HG02798 (cell line): ENCODE measurements at regions not wholly inside any gene's neighbourhood (a gene's known extent, or its start where the extent isn't known, plus 50 kb on each side); places are given as distances from the start of the nearest gene placed in this dataset.
"Not testable (repeated sequence)": the region's sequence is repeated elsewhere in the genome, so short reads cannot be mapped to it uniquely, and the experiment has no call there.

Experiments
- ATAC-seq: cut with Tn5 transposase; IDR thresholded peaks from one replicate; pipeline ENCODE4 v1.9.1; 2021; ENCODE audit warnings: mild to moderate bottlenecking; ENCODE audit not compliant: unreplicated experiment, poor library complexity

- ATAC-seq: no peak
Observed at GRCh38 chr4:127406187-127406586, 226.6 kb upstream of the INTU start.

GRCh38 chr4:127407572-127407971 lies 225.2 kb upstream of the INTU start:
- ATAC-seq: not testable (repeated sequence)

- ATAC-seq: no peak
Observed at GRCh38 chr4:127410201-127410600, 222.6 kb upstream of the INTU start.

GRCh38 chr4:127410644-127411043 lies 222.1 kb upstream of the INTU start:
- ATAC-seq: no peak

GRCh38 chr4:127414951-127415606 lies 217.7 kb upstream of the INTU start:
- ATAC-seq: no peak

- no peak for ATAC-seq
Observed at GRCh38 chr4:127416115-127416514, 216.6 kb upstream of the INTU start.

GRCh38 chr4:127417885-127418535 lies 214.7 kb upstream of the INTU start:
- no peak for ATAC-seq

GRCh38 chr4:127419431-127419830 lies 213.3 kb upstream of the INTU start:
- ATAC-seq: no peak

- no peak for ATAC-seq
Observed at GRCh38 chr4:127421437-127421836, 211.3 kb upstream of the INTU start.

- no peak for ATAC-seq
Observed at GRCh38 chr4:127425202-127425845, 207.4 kb upstream of the INTU start.

GRCh38 chr4:127425851-127426250 lies 206.9 kb upstream of the INTU start:
- no peak for ATAC-seq

GRCh38 chr4:127441571-127441970 lies 191.2 kb upstream of the INTU start:
- no peak for ATAC-seq

GRCh38 chr4:127445471-127445870 lies 187.3 kb upstream of the INTU start:
- ATAC-seq: no peak

- no peak for ATAC-seq
Observed at GRCh38 chr4:127446427-127446885, 186.3 kb upstream of the INTU start.

- no peak for ATAC-seq
Observed at GRCh38 chr4:127448986-127449385, 183.8 kb upstream of the INTU start.

GRCh38 chr4:127449449-127449848 lies 183.3 kb upstream of the INTU start:
- no peak for ATAC-seq

GRCh38 chr4:127450276-127450675 lies 182.5 kb upstream of the INTU start:
- ATAC-seq: no peak

- no peak for ATAC-seq
Observed at GRCh38 chr4:127463883-127464282, 168.9 kb upstream of the INTU start.

- no peak for ATAC-seq
Observed at GRCh38 chr4:127469542-127469941, 163.2 kb upstream of the INTU start.

GRCh38 chr4:127469959-127470809 lies 162.6 kb upstream of the INTU start:
- no peak for ATAC-seq

- ATAC-seq: not testable (repeated sequence)
Observed at GRCh38 chr4:127478271-127478670, 154.5 kb upstream of the INTU start.
